ENCODE measurements at regions not wholly inside any gene's neighbourhood (a gene's known extent, or its start where the extent isn't known, plus 50 kb on each side); places are given as distances from the start of the nearest gene placed in this dataset.

- no peak overlapping the region for H3K4me3 ChIP-seq (ENCODE audit: control insufficient read depth, low read depth, low read length)
- DNase-seq (ENCODE audit: low read depth): no peak
- TF ChIP-seq, protein P1, sequence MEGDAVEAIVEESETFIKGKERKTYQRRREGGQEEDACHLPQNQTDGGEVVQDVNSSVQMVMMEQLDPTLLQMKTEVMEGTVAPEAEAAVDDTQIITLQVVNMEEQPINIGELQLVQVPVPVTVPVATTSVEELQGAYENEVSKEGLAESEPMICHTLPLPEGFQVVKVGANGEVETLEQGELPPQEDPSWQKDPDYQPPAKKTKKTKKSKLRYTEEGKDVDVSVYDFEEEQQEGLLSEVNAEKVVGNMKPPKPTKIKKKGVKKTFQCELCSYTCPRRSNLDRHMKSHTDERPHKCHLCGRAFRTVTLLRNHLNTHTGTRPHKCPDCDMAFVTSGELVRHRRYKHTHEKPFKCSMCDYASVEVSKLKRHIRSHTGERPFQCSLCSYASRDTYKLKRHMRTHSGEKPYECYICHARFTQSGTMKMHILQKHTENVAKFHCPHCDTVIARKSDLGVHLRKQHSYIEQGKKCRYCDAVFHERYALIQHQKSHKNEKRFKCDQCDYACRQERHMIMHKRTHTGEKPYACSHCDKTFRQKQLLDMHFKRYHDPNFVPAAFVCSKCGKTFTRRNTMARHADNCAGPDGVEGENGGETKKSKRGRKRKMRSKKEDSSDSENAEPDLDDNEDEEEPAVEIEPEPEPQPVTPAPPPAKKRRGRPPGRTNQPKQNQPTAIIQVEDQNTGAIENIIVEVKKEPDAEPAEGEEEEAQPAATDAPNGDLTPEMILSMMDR (IDR thresholded peaks at IDR 0.05; ENCODE audit: control insufficient read depth, insufficient read depth, low read depth, low read length, missing control alignments): no peak
Observed at GRCh38 chr22:48594016-48594756, 1233.5 kb downstream of the BRD1 start.

DNA sequence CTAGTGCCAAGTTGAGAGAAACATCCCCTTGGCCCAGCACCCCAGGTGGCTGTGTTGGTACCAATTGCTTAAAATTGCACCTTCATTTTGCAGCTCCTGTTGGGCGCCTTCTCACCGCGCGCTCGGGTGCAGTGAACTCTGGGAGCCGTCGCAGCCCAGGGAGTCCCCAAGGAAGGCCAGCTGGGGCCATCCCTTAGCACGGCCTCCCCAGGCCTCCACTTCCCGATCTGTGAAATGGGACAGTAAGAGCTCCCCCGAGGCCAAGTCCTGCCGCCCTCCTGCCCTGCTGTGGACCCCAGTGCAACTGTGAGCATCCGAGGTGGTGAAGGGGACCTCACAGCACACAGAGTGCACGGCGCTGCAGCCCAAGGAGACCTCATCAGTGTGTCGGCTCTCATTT is 1234.1 kb downstream of the BRD1 start:
- no peak for DNase-seq (ENCODE audit: low read depth)
- H3K4me3 ChIP-seq (ENCODE audit: control insufficient read depth, low read depth, low read length): no peak overlapping the region
- TF ChIP-seq, protein P1 (IDR thresholded peaks at IDR 0.05; ENCODE audit: control insufficient read depth, insufficient read depth, low read depth, low read length, missing control alignments): no peak

- H3K4me3 ChIP-seq (ENCODE audit: control insufficient read depth, low read depth, low read length): no peak overlapping the region
- no peak for DNase-seq (ENCODE audit: low read depth)
- TF ChIP-seq, protein P1 (IDR thresholded peaks at IDR 0.05; ENCODE audit: control insufficient read depth, insufficient read depth, low read depth, low read length, missing control alignments): no peak
Observed at GRCh38 chr22:48592931-48593330, 1234.7 kb downstream of the BRD1 start.

DNA sequence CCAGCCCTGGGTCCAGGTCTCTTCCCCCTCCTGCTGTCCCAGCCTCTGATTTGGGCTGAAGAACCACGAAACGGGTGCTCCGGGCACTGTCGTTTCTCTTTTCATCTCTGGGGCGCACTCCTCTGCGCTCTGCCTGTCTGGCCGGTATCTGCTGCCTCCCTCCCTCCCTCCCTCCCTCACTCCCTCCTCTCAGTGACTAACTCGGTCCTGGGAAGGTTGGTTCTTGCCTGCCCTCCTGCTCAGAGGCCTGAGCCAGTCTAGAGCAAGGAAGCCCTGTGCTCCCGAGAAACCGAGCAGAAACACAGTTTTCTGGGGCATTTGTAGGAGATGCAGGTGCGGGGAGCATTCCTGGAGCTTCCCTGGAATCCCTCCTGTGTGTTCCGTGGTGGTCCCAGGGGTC is 1235.2 kb downstream of the BRD1 start:
- no peak overlapping the region for H3K4me3 ChIP-seq (ENCODE audit: control insufficient read depth, low read depth, low read length)
- TF ChIP-seq, protein P1 (IDR thresholded peaks at IDR 0.05; ENCODE audit: control insufficient read depth, insufficient read depth, low read depth, low read length, missing control alignments): no peak
- DNase-seq (ENCODE audit: low read depth): no peak

GRCh38 chr22:48592066-48592345 is 1235.7 kb downstream of the BRD1 start:
- H3K4me3 ChIP-seq (ENCODE audit: control insufficient read depth, low read depth, low read length): no peak overlapping the region
- no peak for DNase-seq (ENCODE audit: low read depth)
- TF ChIP-seq, protein P1 (IDR thresholded peaks at IDR 0.05; ENCODE audit: control insufficient read depth, insufficient read depth, low read depth, low read length, missing control alignments): no peak

DNA sequence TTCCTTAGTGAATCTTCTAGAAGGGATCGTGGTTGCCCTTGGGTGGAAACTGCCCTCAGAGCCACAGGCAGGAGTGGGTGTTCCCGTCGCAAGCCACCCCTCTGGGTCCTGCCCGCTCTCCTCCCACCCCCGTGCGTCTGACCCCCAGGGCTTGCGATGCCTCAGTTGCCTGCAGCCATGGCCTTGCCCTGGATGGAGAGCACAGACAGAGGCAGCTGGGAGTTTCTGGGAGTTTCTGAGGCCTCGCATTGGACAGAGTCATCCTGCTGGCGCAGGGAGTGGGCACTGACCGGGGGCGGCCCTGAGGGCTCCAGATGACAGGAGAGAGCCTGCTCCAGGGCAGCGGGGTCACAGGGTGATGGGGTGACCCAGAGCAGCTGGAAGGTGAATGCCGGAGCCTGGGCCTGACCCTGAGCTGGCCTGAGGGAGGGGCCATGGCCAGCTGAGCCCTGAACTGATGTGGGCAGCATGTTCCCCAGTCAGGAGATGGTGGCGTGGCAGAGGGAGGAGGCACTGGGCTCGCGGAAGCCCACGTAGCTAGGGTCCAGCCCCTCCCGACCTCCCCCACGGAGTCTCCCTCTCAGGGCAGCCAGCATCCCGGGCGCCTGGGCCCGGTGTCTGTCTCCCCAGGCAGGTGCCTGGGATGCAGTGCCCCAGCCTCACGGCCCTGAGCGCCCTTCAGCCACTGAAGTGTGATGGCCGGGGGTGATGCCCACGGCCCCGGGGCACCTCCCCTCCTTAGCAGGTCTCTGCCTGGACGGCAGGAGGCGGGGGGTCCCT is 1236.2 kb downstream of the BRD1 start:
- H3K4me3 ChIP-seq (ENCODE audit: control insufficient read depth, low read depth, low read length): no peak overlapping the region
- DNase-seq (ENCODE audit: low read depth): no peak
- TF ChIP-seq, protein P1 (IDR thresholded peaks at IDR 0.05; ENCODE audit: control insufficient read depth, insufficient read depth, low read depth, low read length, missing control alignments): no peak

Measured in AG09309 (cell line).